Activated CD4-positive, alpha-beta T cell treated with anti-CD3 and anti-CD28 coated beads for 36 hours (primary cell): ENCODE measurements at regions not wholly inside any gene's neighbourhood (a gene's known extent, or its start where the extent isn't known, plus 50 kb on each side); places are given as distances from the start of the nearest gene placed in this dataset.
"Not testable (repeated sequence)": the region's sequence is repeated elsewhere in the genome, so short reads cannot be mapped to it uniquely, and the experiment has no call there.

Experiments
- ATAC-seq: fragments of 200-7000 bp; cut with Tn5 transposase; one replicate; pipeline ENCODE4 v1.10.0; 2021; ENCODE audit warnings: mild to moderate bottlenecking, moderate library complexity
- CTCF ChIA-PET: fragments of 350-600 bp; sonication (Branson Sonifier 250); formaldehyde crosslinking; loops from one replicate; lab custom pipeline; 2021; ENCODE audit warnings: antibody characterized with exemption; lab: Charles Lee
- POLR2A ChIA-PET: fragments of 350-600 bp; sonication (Branson Sonifier 250); formaldehyde crosslinking; loops from one replicate; lab custom pipeline; 2021; ENCODE audit warnings: antibody characterized with exemption, inconsistent platforms; lab: Charles Lee
- DNase-seq: peaks from one replicate; pipeline ENCODE4 v3.0.0-alpha.2; 2020
- H3K27ac Mint-ChIP-seq: one replicate; pipeline ENCODE4 v1.8.0; 2021; ENCODE audit warnings: mixed read lengths
- H3K27me3 Mint-ChIP-seq: one replicate; pipeline ENCODE4 v1.8.0; 2021; ENCODE audit warnings: mixed read lengths
- H3K36me3 Mint-ChIP-seq: one replicate; pipeline ENCODE4 v1.8.0; 2021; ENCODE audit warnings: low read depth, mixed read lengths
- H3K4me1 Mint-ChIP-seq: one replicate; pipeline ENCODE4 v1.8.0; 2021; ENCODE audit warnings: mixed read lengths
- H3K4me3 Mint-ChIP-seq: one replicate; pipeline ENCODE4 v1.8.0; 2021; ENCODE audit warnings: mild to moderate bottlenecking, moderate library complexity, mixed read lengths
- H3K9me3 Mint-ChIP-seq: one replicate; pipeline ENCODE4 v1.8.0; 2021; ENCODE audit warnings: low read depth, mixed read lengths
- intact Hi-C, 2 experiments: fragments of 100-400 bp; cut with DNase I in 1 of 2; cut with micrococcal nuclease in 1 of 2; formaldehyde crosslinking; loops; one replicate each; pipeline versions ENCODE4 v1.14.2 to v1.15.1; 2022 to 2024; cut with DNase I, micrococcal nuclease

DNA sequence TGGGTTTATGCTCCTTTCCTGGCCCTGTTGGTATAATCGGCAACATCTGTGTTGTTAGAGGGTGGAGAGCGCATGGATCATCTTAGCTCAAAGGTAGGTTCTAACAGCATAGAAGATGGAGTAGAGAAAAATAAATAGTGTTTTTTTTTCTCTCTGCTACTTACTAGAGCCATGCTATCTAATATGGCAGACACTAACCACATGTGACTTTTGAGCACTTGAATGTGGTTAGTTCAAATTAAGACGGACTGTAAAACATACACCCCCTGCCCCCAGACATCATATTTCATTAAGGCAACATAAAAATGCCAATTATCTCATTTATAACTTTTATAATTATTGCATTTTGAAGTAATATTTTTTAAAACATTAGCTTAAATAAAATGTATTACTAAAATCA, 525.1 kb downstream of the KIF20B start:
- CTCF ChIA-PET = interaction anchor here (0.6 kb wide), 1 partner anchor 571 kb away, joined by 3 read pairs; no protein-coding TSS in a partner anchor
- ATAC-seq (no peak), DNase-seq (no peak)
- peaks cover 20% of the 10 kb centered on the region for H3K4me1 Mint-ChIP-seq
- peaks cover 2% of the 10 kb centered on the region for H3K36me3 Mint-ChIP-seq
- intact Hi-C loops = loop anchor here (5.0 to 10.0 kb wide), 4 partner anchors 88 to 812 kb away; partner anchors contain the start of gene IFIT5 (in 1 of the 2)
- H3K27ac Mint-ChIP-seq = no peak overlapping the region
- POLR2A ChIA-PET = no interaction called here
- H3K27me3 Mint-ChIP-seq = peaks cover 31% of the 10 kb centered on the region
- H3K4me3 Mint-ChIP-seq = no peak overlapping the region
- peaks cover 13% of the 10 kb centered on the region for H3K9me3 Mint-ChIP-seq

DNA sequence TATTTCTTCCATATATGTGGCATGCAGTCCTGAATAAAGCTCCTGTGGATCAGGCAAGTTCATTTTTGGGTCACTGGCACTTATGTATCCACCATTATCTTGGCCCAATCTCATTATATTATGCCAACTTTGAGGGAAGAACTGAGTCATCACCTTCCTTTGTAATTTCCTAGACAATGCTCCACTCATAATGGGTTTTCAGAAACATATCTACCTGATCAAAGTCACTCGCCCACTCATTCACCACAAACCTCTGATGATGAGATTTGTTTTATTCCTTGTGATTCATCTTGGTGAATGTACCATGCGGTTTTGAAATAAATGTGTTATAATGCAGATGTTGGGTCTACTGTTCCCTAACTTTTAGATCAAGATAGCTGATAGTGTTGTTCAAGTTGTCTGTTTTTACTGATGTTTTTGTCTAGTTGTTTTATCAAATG, 525.8 kb downstream of the KIF20B start:
- peak; percentile 79 for DNase-seq
- intact Hi-C loops = loop anchor here (1.0 to 10.0 kb wide), 8 partner anchors 88 to 812 kb away; partner anchors contain the start of gene IFIT5 (in 1 of the 2)

GRCh38 chr10:90227786-90228185, 526.4 kb downstream of the KIF20B start:
- H3K4me1 Mint-ChIP-seq = peaks cover 20% of the 10 kb centered on the region
- DNase-seq = no peak
- H3K9me3 Mint-ChIP-seq = peaks cover 17% of the 10 kb centered on the region
- H3K4me3 Mint-ChIP-seq = no peak overlapping the region
- peak; percentile 36 for ATAC-seq
- peaks cover 35% of the 10 kb centered on the region for H3K27me3 Mint-ChIP-seq
- intact Hi-C loops = loop anchor here (1.0 to 10.0 kb wide), 8 partner anchors 87 to 813 kb away; partner anchors contain the start of gene IFIT5 (in 1 of the 2)
- H3K27ac Mint-ChIP-seq = no peak overlapping the region
- ChIA-PET POLR2A (interaction anchor here (0.7 kb wide), 1 partner anchor 1023 kb away, joined by 5 read pairs; no protein-coding TSS in a partner anchor), CTCF (interaction anchor here (0.6 kb wide), 1 partner anchor 1086 kb away, joined by 3 read pairs; no protein-coding TSS in a partner anchor)
- peaks cover 2% of the 10 kb centered on the region for H3K36me3 Mint-ChIP-seq

More for the DNA sequence above, 525.8 kb downstream of the KIF20B start:
- ChIA-PET POLR2A (interaction anchor here (0.7 kb wide), 1 partner anchor 1024 kb away, joined by 5 read pairs; no protein-coding TSS in a partner anchor), CTCF (interaction anchor here (0.6 kb wide), 1 partner anchor 1086 kb away, joined by 3 read pairs; no protein-coding TSS in a partner anchor)
- Mint-ChIP-seq H3K4me3 (no peak overlapping the region), H3K9me3 (peaks cover 16% of the 10 kb centered on the region), H3K4me1 (peaks cover 20% of the 10 kb centered on the region), H3K36me3 (peaks cover 2% of the 10 kb centered on the region), H3K27me3 (peaks cover 35% of the 10 kb centered on the region), H3K27ac (no peak overlapping the region)
- ATAC-seq = peak; percentile 94

GRCh38 chr10:90229486-90229885, 528.1 kb downstream of the KIF20B start:
- Mint-ChIP-seq H3K27ac (no peak overlapping the region), H3K4me1 (peaks cover 20% of the 10 kb centered on the region), H3K9me3 (peaks cover 15% of the 10 kb centered on the region), H3K27me3 (peaks cover 33% of the 10 kb centered on the region), H3K4me3 (no peak overlapping the region), H3K36me3 (peaks cover 2% of the 10 kb centered on the region)
- ChIA-PET CTCF (interaction anchor here (0.6 kb wide), 1 partner anchor 496 kb away, joined by 3 read pairs; no protein-coding TSS in a partner anchor), POLR2A (no interaction called here)
- intact Hi-C loops = loop anchor here (5.0 to 10.0 kb wide), 4 partner anchors 85 to 815 kb away; partner anchors contain the start of gene IFIT5 (in 1 of the 2)
- ATAC-seq (no peak), DNase-seq (no peak)

GRCh38 chr10:90233805-90234204, 532.4 kb downstream of the KIF20B start:
- H3K4me3 Mint-ChIP-seq, CTCF ChIA-PET, DNase-seq, ATAC-seq, H3K27ac Mint-ChIP-seq, POLR2A ChIA-PET, H3K4me1 Mint-ChIP-seq, H3K36me3 Mint-ChIP-seq, intact Hi-C loops: not testable (repeated sequence)
- Mint-ChIP-seq H3K9me3 (peaks cover 17% of the 10 kb centered on the region), H3K27me3 (peaks cover 28% of the 10 kb centered on the region)

- Mint-ChIP-seq H3K27me3 (peaks cover 5% of the 10 kb centered on the region), H3K4me1 (no peaks in the 10 kb centered on the region), H3K4me3 (no peak overlapping the region), H3K36me3 (no peaks in the 10 kb centered on the region), H3K9me3 (no peaks in the 10 kb centered on the region), H3K27ac (no peak overlapping the region)
- intact Hi-C loops = no loop called here
- CTCF ChIA-PET = no interaction called here
- POLR2A ChIA-PET = no interaction called here
- no peak for DNase-seq
- ATAC-seq = no peak
Measured at GRCh38 chr10:90245623-90246022, 544.2 kb downstream of the KIF20B start.

DNA sequence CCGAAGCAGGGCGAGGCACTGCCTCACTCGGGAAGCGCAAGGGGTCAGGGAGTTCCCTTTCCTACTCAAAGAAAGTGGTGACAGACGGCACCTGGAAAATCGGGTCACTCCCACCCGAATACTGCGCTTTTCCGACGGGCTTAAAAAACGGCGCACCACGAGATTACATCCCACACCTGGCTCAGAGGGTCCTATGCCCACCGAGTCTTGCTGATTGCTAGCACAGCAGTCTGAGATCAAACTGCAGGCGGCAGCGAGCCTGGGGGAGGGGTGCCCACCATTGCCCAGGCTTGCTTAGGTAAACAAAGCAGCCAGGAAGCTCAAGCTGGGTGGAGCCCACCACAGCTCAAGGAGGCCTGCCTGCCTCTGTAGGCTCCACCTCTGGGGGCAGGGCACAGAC, 549.4 kb downstream of the KIF20B start:
- H3K4me1 Mint-ChIP-seq, DNase-seq, ATAC-seq, H3K27me3 Mint-ChIP-seq, H3K4me3 Mint-ChIP-seq, H3K36me3 Mint-ChIP-seq, CTCF ChIA-PET, H3K9me3 Mint-ChIP-seq, H3K27ac Mint-ChIP-seq, POLR2A ChIA-PET, intact Hi-C loops: not testable (repeated sequence)

- no peak for ATAC-seq
- CTCF ChIA-PET = no interaction called here
Measured at GRCh38 chr10:90269699-90270098, 568.3 kb downstream of the KIF20B start.

DNA sequence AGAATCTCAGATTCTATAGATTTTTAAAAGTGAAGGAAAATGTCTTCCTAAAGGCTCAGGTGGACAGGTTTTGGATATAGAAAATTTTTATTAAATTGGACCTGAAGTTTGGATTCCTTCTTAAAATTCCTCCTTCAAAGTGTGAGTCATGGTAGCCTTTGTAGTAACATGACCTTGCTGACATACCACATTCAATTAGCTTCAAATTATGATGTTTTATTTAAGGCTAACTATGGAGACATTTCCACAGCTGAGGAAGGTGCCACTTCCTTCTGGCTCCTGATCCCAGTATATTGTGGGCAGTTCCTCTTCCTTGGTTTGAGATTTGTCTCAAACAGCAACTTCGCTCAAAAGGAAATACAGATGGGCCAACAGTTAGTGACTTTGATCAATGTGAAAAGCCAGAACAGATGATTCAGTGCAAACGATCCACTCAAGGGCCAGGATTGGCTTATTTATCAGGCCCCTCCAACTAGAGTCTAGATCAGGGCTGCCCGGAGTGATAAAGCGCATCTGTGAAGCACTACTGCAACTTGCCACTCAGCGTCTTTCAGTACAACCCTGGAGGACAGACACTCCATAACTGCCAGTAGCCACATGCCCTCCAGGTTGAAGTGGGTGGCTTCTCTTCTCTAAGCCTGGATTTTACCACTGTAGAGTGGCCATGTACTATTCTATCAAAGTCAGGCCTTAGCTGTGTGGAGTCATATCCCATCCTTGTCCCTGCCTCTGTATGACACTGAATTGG, 573.5 kb downstream of the KIF20B start:
- Mint-ChIP-seq H3K36me3 (no peaks in the 10 kb centered on the region), H3K4me1 (no peaks in the 10 kb centered on the region), H3K27me3 (peaks cover 5% of the 10 kb centered on the region), H3K27ac (no peak overlapping the region), H3K9me3 (no peaks in the 10 kb centered on the region), H3K4me3 (no peak overlapping the region)
- DNase-seq (no peak), ATAC-seq (no peak)
- CTCF ChIA-PET = no interaction called here
- intact Hi-C loops = no loop called here
- POLR2A ChIA-PET = no interaction called here

More at GRCh38 chr10:90269699-90270098, 568.3 kb downstream of the KIF20B start:
- intact Hi-C loops = no loop called here
- H3K27me3 Mint-ChIP-seq = peaks cover 4% of the 10 kb centered on the region
- no peak for DNase-seq
- no peaks in the 10 kb centered on the region for H3K9me3 Mint-ChIP-seq
- no peaks in the 10 kb centered on the region for H3K4me1 Mint-ChIP-seq
- no peak overlapping the region for H3K4me3 Mint-ChIP-seq
- H3K27ac Mint-ChIP-seq = no peak overlapping the region
- no peaks in the 10 kb centered on the region for H3K36me3 Mint-ChIP-seq
- POLR2A ChIA-PET = no interaction called here

DNA sequence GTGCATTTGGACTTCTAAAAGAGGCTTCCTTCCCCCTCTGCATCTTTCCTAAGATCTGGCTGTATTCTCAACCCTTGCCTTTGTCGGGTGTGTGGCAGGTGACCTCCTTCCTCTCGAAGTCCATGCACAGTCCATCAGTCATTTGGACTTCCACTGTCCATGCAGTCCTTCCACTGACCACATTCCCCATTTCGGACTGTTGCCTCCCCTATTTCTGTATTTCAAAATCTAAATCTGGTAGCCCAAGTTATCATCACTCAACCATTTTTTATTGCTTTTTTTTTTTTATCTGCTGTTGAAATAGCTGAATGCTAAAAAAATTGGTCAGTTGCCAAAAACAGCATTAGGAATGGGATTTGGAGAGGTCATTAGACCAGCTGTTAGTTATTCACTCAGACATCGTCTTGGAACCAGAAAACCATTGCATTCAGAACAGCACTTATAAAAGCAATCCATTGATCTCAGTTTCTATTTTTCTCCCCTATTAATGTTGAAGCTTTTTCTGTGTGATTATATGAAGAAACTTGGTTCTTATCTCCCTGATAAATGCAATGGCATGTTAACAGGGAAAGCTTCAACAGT, 575.6 kb downstream of the KIF20B start:
- intact Hi-C loops = no loop called here
- ChIA-PET CTCF (interaction anchor here (1.3 kb wide), 1 partner anchor 10 kb away, joined by 3 read pairs; no protein-coding TSS in a partner anchor), POLR2A (no interaction called here)

DNA sequence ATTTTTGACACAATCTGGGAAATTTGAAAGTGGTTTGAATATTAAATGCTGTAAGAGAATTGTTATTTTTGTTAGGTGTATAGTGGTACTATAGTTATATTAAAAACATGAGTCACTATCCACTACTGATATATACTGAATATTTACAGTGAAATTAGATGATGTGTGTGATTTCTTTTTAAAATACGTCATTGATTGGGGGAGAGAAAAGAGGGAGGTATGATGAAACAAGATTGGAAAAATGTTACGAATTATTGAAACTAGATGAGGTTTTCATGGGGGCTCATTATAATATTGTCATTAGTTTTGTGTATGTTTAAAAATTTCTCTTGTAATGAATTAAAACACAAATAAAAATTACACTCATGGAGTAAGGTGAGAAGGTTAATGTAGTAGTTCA, 571.4 kb downstream of the HTR7 start:
- no peak for ATAC-seq
- H3K27me3 Mint-ChIP-seq = peaks cover 10% of the 10 kb centered on the region
- H3K4me3 Mint-ChIP-seq = no peak overlapping the region
- CTCF ChIA-PET = no interaction called here
- H3K36me3 Mint-ChIP-seq = no peaks in the 10 kb centered on the region
- no peaks in the 10 kb centered on the region for H3K9me3 Mint-ChIP-seq
- intact Hi-C loops = no loop called here
- H3K27ac Mint-ChIP-seq = no peak overlapping the region
- no peaks in the 10 kb centered on the region for H3K4me1 Mint-ChIP-seq
- POLR2A ChIA-PET = no interaction called here
- DNase-seq = no peak

More for the DNA sequence above, 575.6 kb downstream of the KIF20B start:
- Mint-ChIP-seq H3K36me3 (no peaks in the 10 kb centered on the region), H3K4me3 (no peak overlapping the region), H3K27ac (no peak overlapping the region), H3K9me3 (no peaks in the 10 kb centered on the region), H3K4me1 (no peaks in the 10 kb centered on the region), H3K27me3 (peaks cover 3% of the 10 kb centered on the region)
- ATAC-seq (no peak), DNase-seq (no peak)
